H1 (cell line): ENCODE measurements at regions not wholly inside any gene's neighbourhood (a gene's known extent, or its start where the extent isn't known, plus 50 kb on each side); places are given as distances from the start of the nearest gene placed in this dataset.

Experiments used
- BRCA1 ChIP-seq: IDR thresholded peaks from 2 replicates; pipeline ENCODE4 v1.6.1; 2012; ENCODE audit warnings: low read depth, low read length, improper control_type of control experiment
- EGR1 ChIP-seq: IDR thresholded peaks from 2 replicates; pipeline ENCODE4 v1.6.1; 2011; ENCODE audit warnings: low read depth, low read length, borderline replicate concordance
- EZH2 ChIP-seq: fragments of 200-600 bp; sonication (generic); IDR thresholded peaks from 2 replicates; pipeline ENCODE4 v1.7.1; 2012; ENCODE audit warnings: low read depth, mild to moderate bottlenecking, moderate library complexity, low read length, inconsistent platforms; ENCODE audit not compliant: severe bottlenecking
- POLR2A ChIP-seq, 2 experiments: IDR thresholded peaks; 1 replicate in 1 of 2; 2 replicates in 1 of 2; pipeline ENCODE4 v1.6.1; 2011; ENCODE audit warnings: low read depth in 2 of 2, low read length in 2 of 2, mild to moderate bottlenecking in 2 of 2; ENCODE audit errors: control extremely low read depth in 1 of 2
- SAP30 ChIP-seq: fragments of 300-600 bp; sonication (generic); IDR thresholded peaks from 2 replicates; pipeline ENCODE4 v1.7.1; 2012; ENCODE audit warnings: low read length, moderate library complexity, mild to moderate bottlenecking, inconsistent platforms; ENCODE audit not compliant: insufficient read depth, insufficient replicate concordance
- SP4 ChIP-seq: IDR thresholded peaks from 2 replicates; pipeline ENCODE4 v1.6.1; 2012; ENCODE audit warnings: low read length, inconsistent platforms
- YY1 ChIP-seq: IDR thresholded peaks from 2 replicates; pipeline ENCODE4 v1.6.1; 2011; ENCODE audit warnings: low read depth, mild to moderate bottlenecking, low read length
- TF ChIP-seq, protein P1 (sequence below): fragments of 300-600 bp; sonication (generic); IDR thresholded peaks from 2 replicates; pipeline ENCODE4 v1.7.1; 2012; ENCODE audit warnings: low read length, moderate library complexity, mild to moderate bottlenecking, inconsistent platforms; ENCODE audit not compliant: insufficient replicate concordance
- TF ChIP-seq, protein P2 (sequence below): IDR thresholded peaks from 2 replicates; pipeline ENCODE4 v1.6.1; 2011; ENCODE audit warnings: low read depth, mild to moderate bottlenecking, low read length; ENCODE audit not compliant: insufficient read depth

GRCh38 chr1:88541596-88541995 lies 142.5 kb upstream of the PKN2 start (continued):
- TF ChIP-seq, protein P1, sequence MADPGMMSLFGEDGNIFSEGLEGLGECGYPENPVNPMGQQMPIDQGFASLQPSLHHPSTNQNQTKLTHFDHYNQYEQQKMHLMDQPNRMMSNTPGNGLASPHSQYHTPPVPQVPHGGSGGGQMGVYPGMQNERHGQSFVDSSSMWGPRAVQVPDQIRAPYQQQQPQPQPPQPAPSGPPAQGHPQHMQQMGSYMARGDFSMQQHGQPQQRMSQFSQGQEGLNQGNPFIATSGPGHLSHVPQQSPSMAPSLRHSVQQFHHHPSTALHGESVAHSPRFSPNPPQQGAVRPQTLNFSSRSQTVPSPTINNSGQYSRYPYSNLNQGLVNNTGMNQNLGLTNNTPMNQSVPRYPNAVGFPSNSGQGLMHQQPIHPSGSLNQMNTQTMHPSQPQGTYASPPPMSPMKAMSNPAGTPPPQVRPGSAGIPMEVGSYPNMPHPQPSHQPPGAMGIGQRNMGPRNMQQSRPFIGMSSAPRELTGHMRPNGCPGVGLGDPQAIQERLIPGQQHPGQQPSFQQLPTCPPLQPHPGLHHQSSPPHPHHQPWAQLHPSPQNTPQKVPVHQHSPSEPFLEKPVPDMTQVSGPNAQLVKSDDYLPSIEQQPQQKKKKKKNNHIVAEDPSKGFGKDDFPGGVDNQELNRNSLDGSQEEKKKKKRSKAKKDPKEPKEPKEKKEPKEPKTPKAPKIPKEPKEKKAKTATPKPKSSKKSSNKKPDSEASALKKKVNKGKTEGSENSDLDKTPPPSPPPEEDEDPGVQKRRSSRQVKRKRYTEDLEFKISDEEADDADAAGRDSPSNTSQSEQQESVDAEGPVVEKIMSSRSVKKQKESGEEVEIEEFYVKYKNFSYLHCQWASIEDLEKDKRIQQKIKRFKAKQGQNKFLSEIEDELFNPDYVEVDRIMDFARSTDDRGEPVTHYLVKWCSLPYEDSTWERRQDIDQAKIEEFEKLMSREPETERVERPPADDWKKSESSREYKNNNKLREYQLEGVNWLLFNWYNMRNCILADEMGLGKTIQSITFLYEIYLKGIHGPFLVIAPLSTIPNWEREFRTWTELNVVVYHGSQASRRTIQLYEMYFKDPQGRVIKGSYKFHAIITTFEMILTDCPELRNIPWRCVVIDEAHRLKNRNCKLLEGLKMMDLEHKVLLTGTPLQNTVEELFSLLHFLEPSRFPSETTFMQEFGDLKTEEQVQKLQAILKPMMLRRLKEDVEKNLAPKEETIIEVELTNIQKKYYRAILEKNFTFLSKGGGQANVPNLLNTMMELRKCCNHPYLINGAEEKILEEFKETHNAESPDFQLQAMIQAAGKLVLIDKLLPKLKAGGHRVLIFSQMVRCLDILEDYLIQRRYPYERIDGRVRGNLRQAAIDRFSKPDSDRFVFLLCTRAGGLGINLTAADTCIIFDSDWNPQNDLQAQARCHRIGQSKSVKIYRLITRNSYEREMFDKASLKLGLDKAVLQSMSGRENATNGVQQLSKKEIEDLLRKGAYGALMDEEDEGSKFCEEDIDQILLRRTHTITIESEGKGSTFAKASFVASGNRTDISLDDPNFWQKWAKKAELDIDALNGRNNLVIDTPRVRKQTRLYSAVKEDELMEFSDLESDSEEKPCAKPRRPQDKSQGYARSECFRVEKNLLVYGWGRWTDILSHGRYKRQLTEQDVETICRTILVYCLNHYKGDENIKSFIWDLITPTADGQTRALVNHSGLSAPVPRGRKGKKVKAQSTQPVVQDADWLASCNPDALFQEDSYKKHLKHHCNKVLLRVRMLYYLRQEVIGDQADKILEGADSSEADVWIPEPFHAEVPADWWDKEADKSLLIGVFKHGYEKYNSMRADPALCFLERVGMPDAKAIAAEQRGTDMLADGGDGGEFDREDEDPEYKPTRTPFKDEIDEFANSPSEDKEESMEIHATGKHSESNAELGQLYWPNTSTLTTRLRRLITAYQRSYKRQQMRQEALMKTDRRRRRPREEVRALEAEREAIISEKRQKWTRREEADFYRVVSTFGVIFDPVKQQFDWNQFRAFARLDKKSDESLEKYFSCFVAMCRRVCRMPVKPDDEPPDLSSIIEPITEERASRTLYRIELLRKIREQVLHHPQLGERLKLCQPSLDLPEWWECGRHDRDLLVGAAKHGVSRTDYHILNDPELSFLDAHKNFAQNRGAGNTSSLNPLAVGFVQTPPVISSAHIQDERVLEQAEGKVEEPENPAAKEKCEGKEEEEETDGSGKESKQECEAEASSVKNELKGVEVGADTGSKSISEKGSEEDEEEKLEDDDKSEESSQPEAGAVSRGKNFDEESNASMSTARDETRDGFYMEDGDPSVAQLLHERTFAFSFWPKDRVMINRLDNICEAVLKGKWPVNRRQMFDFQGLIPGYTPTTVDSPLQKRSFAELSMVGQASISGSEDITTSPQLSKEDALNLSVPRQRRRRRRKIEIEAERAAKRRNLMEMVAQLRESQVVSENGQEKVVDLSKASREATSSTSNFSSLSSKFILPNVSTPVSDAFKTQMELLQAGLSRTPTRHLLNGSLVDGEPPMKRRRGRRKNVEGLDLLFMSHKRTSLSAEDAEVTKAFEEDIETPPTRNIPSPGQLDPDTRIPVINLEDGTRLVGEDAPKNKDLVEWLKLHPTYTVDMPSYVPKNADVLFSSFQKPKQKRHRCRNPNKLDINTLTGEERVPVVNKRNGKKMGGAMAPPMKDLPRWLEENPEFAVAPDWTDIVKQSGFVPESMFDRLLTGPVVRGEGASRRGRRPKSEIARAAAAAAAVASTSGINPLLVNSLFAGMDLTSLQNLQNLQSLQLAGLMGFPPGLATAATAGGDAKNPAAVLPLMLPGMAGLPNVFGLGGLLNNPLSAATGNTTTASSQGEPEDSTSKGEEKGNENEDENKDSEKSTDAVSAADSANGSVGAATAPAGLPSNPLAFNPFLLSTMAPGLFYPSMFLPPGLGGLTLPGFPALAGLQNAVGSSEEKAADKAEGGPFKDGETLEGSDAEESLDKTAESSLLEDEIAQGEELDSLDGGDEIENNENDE, result no peak
- TF ChIP-seq BRCA1 (no peak), EGR1 (no peak), SAP30 (no peak), POLR2A (IDR thresholded peaks at IDR 0.05; ENCODE audit: control extremely low read depth in 1 of 2, low read depth in 2 of 2, low read length in 2 of 2) (no peak), SP4 (no peak), EZH2 (no peak), YY1 (no peak)
- TF ChIP-seq, protein P2, sequence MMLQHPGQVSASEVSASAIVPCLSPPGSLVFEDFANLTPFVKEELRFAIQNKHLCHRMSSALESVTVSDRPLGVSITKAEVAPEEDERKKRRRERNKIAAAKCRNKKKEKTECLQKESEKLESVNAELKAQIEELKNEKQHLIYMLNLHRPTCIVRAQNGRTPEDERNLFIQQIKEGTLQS, result no peak
